Activated B cell treated with CpG ODN at 0.5 μM for 24 hours (primary cell): ENCODE measurements at regions not wholly inside any gene's neighbourhood (a gene's known extent, or its start where the extent isn't known, plus 50 kb on each side); places are given as distances from the start of the nearest gene placed in this dataset.

Experiments used
- ATAC-seq: fragments of 200-7000 bp; cut with Tn5 transposase; one replicate; pipeline ENCODE4 v1.10.0; 2021; ENCODE audit warnings: low read depth, mild to moderate bottlenecking, moderate library complexity
- CTCF ChIA-PET: fragments of 350-600 bp; sonication (Branson Sonifier 250); formaldehyde crosslinking; loops from one replicate; lab custom pipeline; 2021; ENCODE audit warnings: antibody characterized with exemption; lab: Charles Lee
- POLR2A ChIA-PET: fragments of 350-600 bp; sonication (Branson Sonifier 250); formaldehyde crosslinking; loops from one replicate; lab custom pipeline; 2021; ENCODE audit warnings: antibody characterized with exemption; lab: Charles Lee
- DNase-seq: peaks from one replicate; pipeline ENCODE4 v3.0.0; 2022
- H3K27ac Mint-ChIP-seq: one replicate; pipeline ENCODE4 v1.8.0; 2020; ENCODE audit warnings: mixed read lengths
- H3K27me3 Mint-ChIP-seq: one replicate; pipeline ENCODE4 v1.8.0; 2021; ENCODE audit warnings: mixed read lengths
- H3K36me3 Mint-ChIP-seq: one replicate; pipeline ENCODE4 v1.8.0; 2021; ENCODE audit warnings: low read depth, mixed read lengths
- H3K4me1 Mint-ChIP-seq: one replicate; pipeline ENCODE4 v1.8.0; 2021; ENCODE audit warnings: mixed read lengths
- H3K4me3 Mint-ChIP-seq: one replicate; pipeline ENCODE4 v1.8.0; 2020; ENCODE audit warnings: mild to moderate bottlenecking, mixed read lengths
- H3K9me3 Mint-ChIP-seq: one replicate; pipeline ENCODE4 v1.8.0; 2020; ENCODE audit warnings: mixed read lengths
- intact Hi-C: fragments of 100-400 bp; cut with micrococcal nuclease; formaldehyde crosslinking; loops from one replicate; pipeline ENCODE4 v1.15.1; 2024
- TF ChIP-seq, protein P1 (sequence below): fragments of 200-600 bp; IDR thresholded peaks from one replicate; pipeline ENCODE4 v1.8.0; 2022; ENCODE audit warnings: antibody characterized with exemption, mild to moderate bottlenecking

DNA sequence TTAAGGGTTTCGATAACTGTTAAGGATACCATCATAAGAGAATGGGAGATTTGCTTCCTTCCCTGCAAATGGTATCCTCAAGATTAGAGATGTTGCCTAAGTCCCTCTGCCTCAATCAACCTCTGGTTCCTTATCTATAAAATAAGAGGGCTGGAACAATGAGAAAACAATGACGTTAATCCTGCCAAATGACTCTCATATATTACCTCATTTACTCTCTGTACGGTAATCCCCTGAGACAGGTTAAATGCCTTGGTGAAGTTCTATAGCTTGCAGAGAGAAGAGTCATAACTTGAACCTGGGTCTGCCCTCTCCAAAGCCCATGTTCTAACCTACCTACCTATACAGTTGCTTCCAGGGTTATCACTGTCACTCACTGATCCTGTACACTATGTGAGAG is 100.2 kb upstream of the OTUD4 start:
- H3K4me3 Mint-ChIP-seq = no peak overlapping the region
- no peaks in the 10 kb centered on the region for H3K9me3 Mint-ChIP-seq
- peaks cover 13% of the 10 kb centered on the region for H3K27me3 Mint-ChIP-seq
- ATAC-seq = no peak
- DNase-seq = no peak
- no peaks in the 10 kb centered on the region for H3K36me3 Mint-ChIP-seq
- H3K4me1 Mint-ChIP-seq = no peaks in the 10 kb centered on the region
- TF ChIP-seq, protein P1, sequence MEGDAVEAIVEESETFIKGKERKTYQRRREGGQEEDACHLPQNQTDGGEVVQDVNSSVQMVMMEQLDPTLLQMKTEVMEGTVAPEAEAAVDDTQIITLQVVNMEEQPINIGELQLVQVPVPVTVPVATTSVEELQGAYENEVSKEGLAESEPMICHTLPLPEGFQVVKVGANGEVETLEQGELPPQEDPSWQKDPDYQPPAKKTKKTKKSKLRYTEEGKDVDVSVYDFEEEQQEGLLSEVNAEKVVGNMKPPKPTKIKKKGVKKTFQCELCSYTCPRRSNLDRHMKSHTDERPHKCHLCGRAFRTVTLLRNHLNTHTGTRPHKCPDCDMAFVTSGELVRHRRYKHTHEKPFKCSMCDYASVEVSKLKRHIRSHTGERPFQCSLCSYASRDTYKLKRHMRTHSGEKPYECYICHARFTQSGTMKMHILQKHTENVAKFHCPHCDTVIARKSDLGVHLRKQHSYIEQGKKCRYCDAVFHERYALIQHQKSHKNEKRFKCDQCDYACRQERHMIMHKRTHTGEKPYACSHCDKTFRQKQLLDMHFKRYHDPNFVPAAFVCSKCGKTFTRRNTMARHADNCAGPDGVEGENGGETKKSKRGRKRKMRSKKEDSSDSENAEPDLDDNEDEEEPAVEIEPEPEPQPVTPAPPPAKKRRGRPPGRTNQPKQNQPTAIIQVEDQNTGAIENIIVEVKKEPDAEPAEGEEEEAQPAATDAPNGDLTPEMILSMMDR = no peak
- ChIA-PET POLR2A (no interaction called here), CTCF (no interaction called here)
- intact Hi-C loops = no loop called here
- H3K27ac Mint-ChIP-seq = no peak overlapping the region

DNA sequence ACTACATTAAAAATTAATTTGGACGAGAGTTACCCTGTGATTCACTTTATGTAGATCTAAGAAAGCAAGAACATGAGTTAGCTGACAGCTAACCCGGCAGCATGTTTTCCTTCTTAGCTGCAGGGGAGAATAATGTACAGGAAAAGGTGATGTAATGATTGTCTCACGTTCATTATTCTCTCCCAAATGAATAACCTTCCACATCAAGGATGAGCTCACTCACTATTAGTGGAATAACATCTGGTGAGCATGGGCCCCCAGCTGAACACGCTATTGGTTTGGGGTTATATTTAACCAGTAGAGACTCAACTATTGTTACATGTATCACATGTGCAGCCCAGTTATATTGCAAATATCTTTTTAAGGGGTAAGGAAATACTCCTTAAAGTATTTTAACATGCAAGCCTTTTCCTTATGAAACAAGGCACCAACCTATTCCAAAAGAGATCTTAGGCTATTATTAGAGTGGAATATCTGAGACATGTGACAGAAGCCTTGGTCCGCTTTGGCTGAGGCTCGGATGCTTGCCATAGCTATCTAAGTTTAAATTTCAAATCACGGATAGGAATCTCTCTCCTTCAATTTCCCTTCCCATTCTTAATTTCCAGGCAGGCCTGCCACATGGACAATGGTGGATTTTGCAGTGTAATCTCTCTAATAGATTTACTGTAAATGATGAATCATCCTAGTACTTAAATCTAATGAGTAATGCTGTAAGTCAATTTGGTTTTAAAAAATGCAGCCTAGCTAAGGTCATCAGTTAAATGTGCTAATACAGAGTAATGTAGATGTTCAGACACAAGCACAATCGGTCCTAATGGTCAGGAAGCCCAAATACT is 99.0 kb upstream of the OTUD4 start:
- no peak for ATAC-seq
- ChIA-PET CTCF (no interaction called here), POLR2A (no interaction called here)
- Mint-ChIP-seq H3K36me3 (no peaks in the 10 kb centered on the region), H3K27ac (no peak overlapping the region), H3K9me3 (no peaks in the 10 kb centered on the region), H3K4me3 (no peak overlapping the region), H3K4me1 (no peaks in the 10 kb centered on the region), H3K27me3 (peaks cover 11% of the 10 kb centered on the region)
- DNase-seq = no peak
- TF ChIP-seq, protein P1 = no peak
- intact Hi-C loops = no loop called here

DNA sequence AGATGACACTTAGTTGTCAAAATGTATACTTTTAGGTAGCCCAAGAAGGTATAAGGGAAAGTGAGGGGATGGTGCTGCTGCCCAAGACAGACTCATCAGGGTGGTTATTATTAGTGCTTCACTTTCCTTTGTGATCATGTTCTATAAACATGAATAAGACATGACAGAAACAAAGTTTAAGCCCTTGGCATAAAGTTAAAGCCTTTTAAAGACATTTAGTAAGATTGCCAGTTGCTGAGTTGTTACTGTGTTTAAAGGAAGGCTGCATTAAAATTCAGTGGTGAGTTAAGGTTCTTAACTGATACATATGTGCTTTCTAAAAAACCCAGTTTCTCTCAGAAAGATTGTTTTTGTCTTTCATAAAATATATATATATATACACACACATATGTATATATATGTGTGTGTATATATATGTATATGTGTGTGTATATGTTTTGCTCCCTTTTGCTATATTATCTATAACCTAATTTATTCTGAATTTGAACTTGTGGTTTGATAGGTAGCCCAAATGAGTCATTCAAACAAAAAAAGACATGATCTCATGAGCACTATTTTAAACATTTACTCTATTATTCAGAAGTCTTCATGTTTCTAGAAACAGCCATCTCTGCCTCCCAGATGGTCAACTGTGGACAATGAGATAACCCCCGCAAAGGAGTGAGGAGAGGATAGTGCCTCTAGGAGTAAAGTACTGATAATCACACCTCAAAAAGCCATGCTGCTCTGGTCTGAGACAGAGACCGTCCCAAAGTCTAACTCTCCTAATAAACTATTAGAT is 98.1 kb upstream of the OTUD4 start:
- Mint-ChIP-seq H3K4me1 (no peaks in the 10 kb centered on the region), H3K9me3 (no peaks in the 10 kb centered on the region), H3K27ac (no peak overlapping the region), H3K36me3 (no peaks in the 10 kb centered on the region), H3K27me3 (peaks cover 11% of the 10 kb centered on the region), H3K4me3 (no peak overlapping the region)
- TF ChIP-seq, protein P1 = no peak
- ChIA-PET POLR2A (no interaction called here), CTCF (no interaction called here)
- intact Hi-C loops = no loop called here
- DNase-seq = no peak
- ATAC-seq = no peak

DNA sequence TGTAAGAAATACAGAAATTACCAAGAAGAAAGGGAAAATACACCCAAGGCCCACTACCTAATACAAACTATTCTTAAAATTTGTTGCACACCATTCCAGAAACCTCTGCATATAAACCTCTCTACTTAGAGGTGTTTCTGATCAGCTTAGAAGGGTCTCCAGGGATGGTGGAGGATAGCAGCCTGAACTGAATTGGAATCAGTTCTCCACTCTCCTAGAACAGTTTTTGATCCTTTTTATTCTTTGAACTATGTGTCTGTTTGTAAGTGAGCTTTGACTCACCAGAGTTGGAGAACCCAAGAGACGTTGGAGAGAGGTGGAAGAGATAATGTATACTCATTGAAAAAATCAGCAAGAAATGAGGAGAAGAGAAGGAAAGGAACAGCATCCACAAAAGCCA is 96.6 kb upstream of the OTUD4 start:
- CTCF ChIA-PET = no interaction called here
- H3K27ac Mint-ChIP-seq = no peak overlapping the region
- intact Hi-C loops = no loop called here

DNA sequence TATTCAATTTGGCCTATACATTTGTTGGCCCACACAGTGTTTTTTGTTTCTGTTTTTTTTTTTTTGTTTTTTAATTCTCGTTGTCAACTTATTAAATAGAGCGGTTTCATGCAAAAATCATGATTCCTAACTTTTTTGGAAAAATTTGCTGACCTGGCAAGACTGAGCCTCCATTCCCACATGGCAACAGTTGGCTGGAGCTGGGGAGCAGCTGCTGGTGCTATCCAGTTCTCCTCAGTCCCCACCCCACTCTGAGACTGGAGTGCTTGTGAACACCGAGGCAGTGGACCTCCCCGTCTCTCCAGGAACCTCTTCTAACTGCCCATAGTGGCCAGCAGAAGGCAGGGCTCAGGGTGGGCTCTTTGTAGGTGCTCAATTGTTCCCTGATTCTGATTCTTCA is 95.7 kb upstream of the OTUD4 start:
- ATAC-seq (no peak), DNase-seq (no peak)
- H3K9me3 Mint-ChIP-seq = no peaks in the 10 kb centered on the region
- H3K36me3 Mint-ChIP-seq = no peaks in the 10 kb centered on the region
- TF ChIP-seq, protein P1 = no peak
- H3K4me3 Mint-ChIP-seq = no peak overlapping the region
- H3K27ac Mint-ChIP-seq = no peak overlapping the region
- intact Hi-C loops = no loop called here
- H3K4me1 Mint-ChIP-seq = no peaks in the 10 kb centered on the region
- peaks cover 11% of the 10 kb centered on the region for H3K27me3 Mint-ChIP-seq
- ChIA-PET POLR2A (no interaction called here), CTCF (no interaction called here)

More for the DNA sequence above, 96.6 kb upstream of the OTUD4 start:
- peaks cover 11% of the 10 kb centered on the region for H3K27me3 Mint-ChIP-seq
- DNase-seq = no peak
- TF ChIP-seq, protein P1 = no peak
- no peak overlapping the region for H3K4me3 Mint-ChIP-seq
- ATAC-seq = no peak
- no peaks in the 10 kb centered on the region for H3K4me1 Mint-ChIP-seq
- H3K9me3 Mint-ChIP-seq = no peaks in the 10 kb centered on the region
- POLR2A ChIA-PET = no interaction called here
- no peaks in the 10 kb centered on the region for H3K36me3 Mint-ChIP-seq
